Fibroblast of lung (primary cell): ENCODE measurements at regions not wholly inside any gene's neighbourhood (a gene's known extent, or its start where the extent isn't known, plus 50 kb on each side); places are given as distances from the start of the nearest gene placed in this dataset.

ENCODE experiments used
- DNase-seq, 2 donors: peaks; one replicate each; pipeline versions ENCODE4 v3.0.0 to v3.0.0-alpha.2; 2010; ENCODE audit warnings: low read depth in 2 of 2
- H2AFZ ChIP-seq: 2 replicates; pipeline ENCODE4 v1.5.1; 2012; ENCODE audit warnings: low read length, control low read depth, inconsistent platforms
- H3K27ac ChIP-seq: 2 replicates; pipeline ENCODE4 v1.5.1; 2011; ENCODE audit warnings: low read length, control low read depth; ENCODE audit not compliant: insufficient read depth
- H3K27me3 ChIP-seq: 2 replicates; pipeline ENCODE4 v1.5.1; 2011; ENCODE audit warnings: mild to moderate bottlenecking, low read length; ENCODE audit not compliant: control insufficient read depth, insufficient read depth
- H3K36me3 ChIP-seq: 2 replicates; pipeline ENCODE4 v1.5.1; 2011; ENCODE audit warnings: low read length; ENCODE audit not compliant: control insufficient read depth, insufficient read depth
- H3K4me1 ChIP-seq: 2 replicates; pipeline ENCODE4 v1.5.1; 2011; ENCODE audit warnings: low read length; ENCODE audit not compliant: control insufficient read depth, insufficient read depth; ENCODE audit errors: extremely low read depth
- H3K4me2 ChIP-seq: 2 replicates; pipeline ENCODE4 v1.5.1; 2011; ENCODE audit warnings: low read length, control low read depth; ENCODE audit not compliant: insufficient read depth; ENCODE audit errors: extremely low read depth
- H3K4me3 ChIP-seq, 4 experiments: fragments of 200-600 bp in 1 of 4; sonication (generic) in 1 of 4; replicated peaks in 1 of 4; 2 replicates each; pipeline ENCODE4 v1.5.1; 2011 to 2016; ENCODE audit warnings: low read length in 4 of 4, low read depth in 3 of 4, mild to moderate bottlenecking in 3 of 4, control low read depth in 2 of 4, inconsistent platforms in 1 of 4, mixed read lengths in 1 of 4; ENCODE audit not compliant: insufficient read depth in 1 of 4; ENCODE audit errors: control extremely low read depth in 1 of 4
- H3K79me2 ChIP-seq: 2 replicates; pipeline ENCODE4 v1.5.1; 2012; ENCODE audit warnings: mild to moderate bottlenecking, low read length, inconsistent platforms; ENCODE audit not compliant: control insufficient read depth, insufficient read depth
- H3K9ac ChIP-seq: 2 replicates; pipeline ENCODE4 v1.5.1; 2011; ENCODE audit warnings: mild to moderate bottlenecking, low read length, control low read depth; ENCODE audit not compliant: insufficient read depth
- H3K9me3 ChIP-seq: 2 replicates; pipeline ENCODE4 v1.5.1; 2012; ENCODE audit warnings: low read depth, low read length; ENCODE audit not compliant: control insufficient read depth, insufficient read depth
- H4K20me1 ChIP-seq: 2 replicates; pipeline ENCODE4 v1.5.1; 2011; ENCODE audit warnings: low read length; ENCODE audit not compliant: control insufficient read depth, insufficient read depth; ENCODE audit errors: extremely low read depth
- CTCF ChIP-seq, 2 donors: IDR thresholded peaks in 1 of 2; conservative IDR thresholded peaks in 1 of 2; 1 replicate in 1 of 2; 2 replicates in 1 of 2; pipeline ENCODE4 v1.5.1; 2011 to 2012; ENCODE audit warnings: low read length in 2 of 2, control low read depth in 1 of 2, inconsistent platforms in 1 of 2, low read depth in 1 of 2, mild to moderate bottlenecking in 1 of 2
- EZH2 ChIP-seq: IDR thresholded peaks from 2 replicates; pipeline ENCODE4 v1.5.1; 2012; ENCODE audit warnings: low read length, control low read depth, mild to moderate bottlenecking; ENCODE audit errors: missing control alignments

GRCh38 chr4:134001057-134001456 is 200.5 kb downstream of the PABPC4L start:
- H3K4me2 ChIP-seq, result no peak overlapping the region
- H3K36me3 ChIP-seq, result no peaks in the 10 kb centered on the region
- no peaks in the 10 kb centered on the region for H3K9me3 ChIP-seq
- H3K27me3 ChIP-seq, result no peaks in the 10 kb centered on the region
- H4K20me1 ChIP-seq, result no peaks in the 10 kb centered on the region
- no peaks in the 10 kb centered on the region for H3K4me1 ChIP-seq
- H2AFZ ChIP-seq, result no peak overlapping the region
- no peak overlapping the region for H3K4me3 ChIP-seq
- H3K79me2 ChIP-seq, result no peaks in the 10 kb centered on the region
- TF ChIP-seq CTCF (conservative IDR thresholded peaks at IDR 0.05 in 1 of 2, IDR thresholded peaks at IDR 0.05 in 1 of 2; ENCODE audit: low read depth in 1 of 2, low read length in 2 of 2), result no peak
- no peak for TF ChIP-seq EZH2
- H3K27ac ChIP-seq, result no peak overlapping the region
- DNase-seq, result no peak
- no peak overlapping the region for H3K9ac ChIP-seq

DNA sequence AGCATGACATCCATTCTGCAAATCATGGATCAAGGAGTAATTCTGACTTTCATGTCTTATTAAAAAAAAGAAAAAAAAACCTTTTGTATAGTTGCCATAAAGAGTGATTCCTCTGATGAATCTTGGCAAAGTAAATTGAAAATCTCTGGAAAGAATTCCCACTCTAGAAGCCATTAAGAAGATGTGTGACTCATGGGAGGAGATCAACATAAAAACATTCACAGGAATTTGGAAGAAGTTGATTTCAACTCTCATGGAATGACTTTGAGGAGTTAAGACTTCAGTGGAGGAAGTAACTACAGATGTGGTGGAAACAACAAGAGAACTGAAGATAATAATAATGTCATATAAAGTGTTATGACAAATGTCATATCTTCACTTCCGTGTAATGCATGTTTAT is 204.2 kb downstream of the PABPC4L start:
- no peak overlapping the region for H3K9ac ChIP-seq
- no peaks in the 10 kb centered on the region for H3K36me3 ChIP-seq
- no peaks in the 10 kb centered on the region for H3K79me2 ChIP-seq
- no peaks in the 10 kb centered on the region for H3K4me1 ChIP-seq
- DNase-seq, result peak; percentile 0 to 84
- H2AFZ ChIP-seq, result no peak overlapping the region
- TF ChIP-seq CTCF (conservative IDR thresholded peaks at IDR 0.05 in 1 of 2, IDR thresholded peaks at IDR 0.05 in 1 of 2; ENCODE audit: low read depth in 1 of 2, low read length in 2 of 2) (no peak), EZH2 (no peak)
- no peaks in the 10 kb centered on the region for H4K20me1 ChIP-seq
- no peak overlapping the region for H3K4me3 ChIP-seq
- no peak overlapping the region for H3K4me2 ChIP-seq
- no peaks in the 10 kb centered on the region for H3K9me3 ChIP-seq
- no peaks in the 10 kb centered on the region for H3K27me3 ChIP-seq
- no peak overlapping the region for H3K27ac ChIP-seq

DNA sequence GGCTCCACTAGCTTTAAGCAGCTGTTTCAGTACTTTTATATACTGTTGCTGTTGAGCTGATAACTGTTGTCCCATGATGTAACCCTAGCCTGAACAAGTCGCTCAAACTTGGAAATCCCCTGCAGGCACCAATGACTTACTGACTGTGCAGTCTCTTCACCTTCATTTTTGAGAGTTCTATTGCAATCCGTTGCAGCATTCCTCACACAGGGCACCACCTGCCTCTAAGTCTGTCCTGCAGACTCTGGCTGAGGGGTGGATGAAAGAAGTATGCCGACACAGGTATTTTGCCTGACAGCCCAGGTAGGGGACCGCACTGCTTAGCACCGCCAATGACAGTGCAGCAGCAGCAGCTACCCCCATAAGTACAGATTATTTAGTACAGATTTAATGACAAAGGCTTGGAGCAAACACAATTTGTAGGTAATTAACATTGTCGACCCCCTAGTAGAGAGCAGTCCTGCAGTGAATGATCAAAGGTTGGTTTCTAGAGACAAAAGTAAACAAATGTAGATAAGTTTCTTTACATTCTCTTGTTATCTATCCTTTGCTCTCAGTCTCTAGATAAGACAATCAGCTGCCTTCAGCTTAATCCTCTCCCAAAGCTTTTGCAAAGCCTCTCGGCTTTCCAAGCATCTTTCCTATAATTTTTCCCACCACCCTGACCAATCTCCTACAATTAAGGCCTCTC is 205.0 kb downstream of the PABPC4L start:
- H3K9me3 ChIP-seq, result no peaks in the 10 kb centered on the region
- no peak overlapping the region for H2AFZ ChIP-seq
- no peak overlapping the region for H3K27ac ChIP-seq
- TF ChIP-seq EZH2 (no peak), CTCF (conservative IDR thresholded peaks at IDR 0.05 in 1 of 2, IDR thresholded peaks at IDR 0.05 in 1 of 2; ENCODE audit: low read depth in 1 of 2, low read length in 2 of 2) (no peak)
- no peaks in the 10 kb centered on the region for H3K27me3 ChIP-seq
- no peak for DNase-seq
- H3K4me2 ChIP-seq, result no peak overlapping the region
- no peak overlapping the region for H3K4me3 ChIP-seq
- no peaks in the 10 kb centered on the region for H3K36me3 ChIP-seq
- no peaks in the 10 kb centered on the region for H4K20me1 ChIP-seq
- no peaks in the 10 kb centered on the region for H3K79me2 ChIP-seq
- no peak overlapping the region for H3K9ac ChIP-seq
- no peaks in the 10 kb centered on the region for H3K4me1 ChIP-seq
